ENCODE measurements at regions not wholly inside any gene's neighbourhood (a gene's known extent, or its start where the extent isn't known, plus 50 kb on each side); places are given as distances from the start of the nearest gene placed in this dataset.

- TF ChIP-seq TAF1 (IDR thresholded peaks at IDR 0.05; ENCODE audit: low read depth): no peak
- TF ChIP-seq TCF12 (IDR thresholded peaks at IDR 0.05; ENCODE audit: low read depth): no peak
Measured at GRCh38 chr1:214187121-214187900, 93.6 kb upstream of the SMYD2 start.

GRCh38 chr1:214187933-214188332 is 93.0 kb upstream of the SMYD2 start:
- TF ChIP-seq REST (IDR thresholded peaks at IDR 0.05; ENCODE audit: low read depth) (no peak), YY1 (IDR thresholded peaks at IDR 0.05; ENCODE audit: low read depth) (no peak), TEAD4 (IDR thresholded peaks at IDR 0.05) (no peak), MAX (IDR thresholded peaks at IDR 0.05) (no peak), CREB1 (IDR thresholded peaks at IDR 0.05; ENCODE audit: low read depth) (no peak), TAF1 (IDR thresholded peaks at IDR 0.05; ENCODE audit: low read depth) (no peak), TCF12 (IDR thresholded peaks at IDR 0.05; ENCODE audit: low read depth) (no peak), ZBTB7A (IDR thresholded peaks at IDR 0.05; ENCODE audit: low read depth) (no peak), FOXM1 (IDR thresholded peaks at IDR 0.05; ENCODE audit: borderline replicate concordance, low read depth) (no peak), USF1 (IDR thresholded peaks at IDR 0.05) (no peak), CEBPB (IDR thresholded peaks at IDR 0.05) (no peak), NFIC (IDR thresholded peaks at IDR 0.05) (no peak), EP300 (IDR thresholded peaks at IDR 0.05; ENCODE audit: borderline replicate concordance) (no peak), RAD21 (IDR thresholded peaks at IDR 0.05; ENCODE audit: low read depth) (no peak), EGR1 (IDR thresholded peaks at IDR 0.05) (no peak)

- no peak for TF ChIP-seq CREB1 (IDR thresholded peaks at IDR 0.05; ENCODE audit: low read depth)
Measured at GRCh38 chr1:214188835-214189234, 92.1 kb upstream of the SMYD2 start.

- TF ChIP-seq ZBTB7A (IDR thresholded peaks at IDR 0.05; ENCODE audit: low read depth) (no peak), USF1 (IDR thresholded peaks at IDR 0.05) (no peak), RAD21 (IDR thresholded peaks at IDR 0.05; ENCODE audit: low read depth) (no peak), TEAD4 (IDR thresholded peaks at IDR 0.05) (no peak), REST (IDR thresholded peaks at IDR 0.05; ENCODE audit: low read depth) (no peak), NFIC (IDR thresholded peaks at IDR 0.05) (no peak), CEBPB (IDR thresholded peaks at IDR 0.05) (no peak), TAF1 (IDR thresholded peaks at IDR 0.05; ENCODE audit: low read depth) (no peak), TCF12 (IDR thresholded peaks at IDR 0.05; ENCODE audit: low read depth) (no peak), YY1 (IDR thresholded peaks at IDR 0.05; ENCODE audit: low read depth) (no peak), EGR1 (IDR thresholded peaks at IDR 0.05) (no peak), MAX (IDR thresholded peaks at IDR 0.05) (no peak), EP300 (IDR thresholded peaks at IDR 0.05; ENCODE audit: borderline replicate concordance) (no peak), CREB1 (IDR thresholded peaks at IDR 0.05; ENCODE audit: low read depth) (no peak), FOXM1 (IDR thresholded peaks at IDR 0.05; ENCODE audit: borderline replicate concordance, low read depth) (no peak)
Measured at GRCh38 chr1:214192825-214193643, 87.9 kb upstream of the SMYD2 start.

- TF ChIP-seq EGR1 (IDR thresholded peaks at IDR 0.05): no peak
- TF ChIP-seq NFIC (IDR thresholded peaks at IDR 0.05): no peak
- TF ChIP-seq ZBTB7A (IDR thresholded peaks at IDR 0.05; ENCODE audit: low read depth): no peak
- TF ChIP-seq YY1 (IDR thresholded peaks at IDR 0.05; ENCODE audit: low read depth): no peak
- no peak for TF ChIP-seq CREB1 (IDR thresholded peaks at IDR 0.05; ENCODE audit: low read depth)
- no peak for TF ChIP-seq FOXM1 (IDR thresholded peaks at IDR 0.05; ENCODE audit: borderline replicate concordance, low read depth)
- TF ChIP-seq TCF12 (IDR thresholded peaks at IDR 0.05; ENCODE audit: low read depth): no peak
Measured at GRCh38 chr1:214193691-214194090, 87.3 kb upstream of the SMYD2 start.

GRCh38 chr1:214198571-214198970 is 82.4 kb upstream of the SMYD2 start:
- TF ChIP-seq EP300 (IDR thresholded peaks at IDR 0.05; ENCODE audit: borderline replicate concordance) (no peak), ZBTB7A (IDR thresholded peaks at IDR 0.05; ENCODE audit: low read depth) (no peak), EGR1 (IDR thresholded peaks at IDR 0.05) (no peak), CEBPB (IDR thresholded peaks at IDR 0.05) (no peak), REST (IDR thresholded peaks at IDR 0.05; ENCODE audit: low read depth) (no peak), USF1 (IDR thresholded peaks at IDR 0.05) (no peak), TCF12 (IDR thresholded peaks at IDR 0.05; ENCODE audit: low read depth) (no peak), YY1 (IDR thresholded peaks at IDR 0.05; ENCODE audit: low read depth) (no peak), NFIC (IDR thresholded peaks at IDR 0.05) (no peak), RAD21 (IDR thresholded peaks at IDR 0.05; ENCODE audit: low read depth) (no peak), MAX (IDR thresholded peaks at IDR 0.05) (no peak)
